Lower leg skin (tissue), 3 donors: ENCODE measurements at regions not wholly inside any gene's neighbourhood (a gene's known extent, or its start where the extent isn't known, plus 50 kb on each side); places are given as distances from the start of the nearest gene placed in this dataset.

Experiments
- POLR2A ChIP-seq, 2 donors: fragments of 450-650 bp; IDR thresholded peaks; one replicate each; pipeline ENCODE4 v1.6.1; 2016 to 2017; ENCODE audit warnings: antibody characterized with exemption in 2 of 2, mild to moderate bottlenecking in 1 of 2, moderate library complexity in 1 of 2
- TF ChIP-seq, protein P1 (sequence below), 3 donors: fragments of 450-650 bp; IDR thresholded peaks; one replicate each; pipeline ENCODE4 v1.5.1; 2016; ENCODE audit warnings: antibody characterized with exemption in 3 of 3, mild to moderate bottlenecking in 3 of 3, moderate library complexity in 2 of 3

DNA sequence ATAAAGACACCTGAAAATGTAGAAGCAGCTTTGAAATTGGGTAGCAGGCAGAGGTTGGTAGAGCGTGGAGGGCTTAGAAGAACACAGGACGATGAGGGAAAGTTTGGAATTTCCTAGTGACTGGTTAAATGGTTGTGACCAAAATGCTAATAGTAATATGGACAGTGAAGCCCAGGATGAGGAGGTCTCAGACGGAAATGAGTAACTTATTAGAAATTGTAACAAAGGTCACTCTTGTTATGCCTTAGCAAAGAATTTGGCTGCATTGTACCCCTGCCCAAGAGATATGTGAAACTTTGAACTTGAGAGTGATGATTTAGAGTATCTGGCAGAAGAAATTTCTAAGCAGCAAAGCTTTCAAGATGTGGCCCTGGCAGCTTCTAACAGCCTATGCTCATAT, 382.5 kb downstream of the KCNN2 start:
- TF ChIP-seq, protein P1, sequence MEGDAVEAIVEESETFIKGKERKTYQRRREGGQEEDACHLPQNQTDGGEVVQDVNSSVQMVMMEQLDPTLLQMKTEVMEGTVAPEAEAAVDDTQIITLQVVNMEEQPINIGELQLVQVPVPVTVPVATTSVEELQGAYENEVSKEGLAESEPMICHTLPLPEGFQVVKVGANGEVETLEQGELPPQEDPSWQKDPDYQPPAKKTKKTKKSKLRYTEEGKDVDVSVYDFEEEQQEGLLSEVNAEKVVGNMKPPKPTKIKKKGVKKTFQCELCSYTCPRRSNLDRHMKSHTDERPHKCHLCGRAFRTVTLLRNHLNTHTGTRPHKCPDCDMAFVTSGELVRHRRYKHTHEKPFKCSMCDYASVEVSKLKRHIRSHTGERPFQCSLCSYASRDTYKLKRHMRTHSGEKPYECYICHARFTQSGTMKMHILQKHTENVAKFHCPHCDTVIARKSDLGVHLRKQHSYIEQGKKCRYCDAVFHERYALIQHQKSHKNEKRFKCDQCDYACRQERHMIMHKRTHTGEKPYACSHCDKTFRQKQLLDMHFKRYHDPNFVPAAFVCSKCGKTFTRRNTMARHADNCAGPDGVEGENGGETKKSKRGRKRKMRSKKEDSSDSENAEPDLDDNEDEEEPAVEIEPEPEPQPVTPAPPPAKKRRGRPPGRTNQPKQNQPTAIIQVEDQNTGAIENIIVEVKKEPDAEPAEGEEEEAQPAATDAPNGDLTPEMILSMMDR (IDR thresholded peaks at IDR 0.05): no peak
- TF ChIP-seq POLR2A (IDR thresholded peaks at IDR 0.05): no peak
